ENCODE measurements at regions not wholly inside any gene's neighbourhood (a gene's known extent, or its start where the extent isn't known, plus 50 kb on each side); places are given as distances from the start of the nearest gene placed in this dataset.
"Not testable (repeated sequence)": the region's sequence is repeated elsewhere in the genome, so short reads cannot be mapped to it uniquely, and the experiment has no call there.

DNA sequence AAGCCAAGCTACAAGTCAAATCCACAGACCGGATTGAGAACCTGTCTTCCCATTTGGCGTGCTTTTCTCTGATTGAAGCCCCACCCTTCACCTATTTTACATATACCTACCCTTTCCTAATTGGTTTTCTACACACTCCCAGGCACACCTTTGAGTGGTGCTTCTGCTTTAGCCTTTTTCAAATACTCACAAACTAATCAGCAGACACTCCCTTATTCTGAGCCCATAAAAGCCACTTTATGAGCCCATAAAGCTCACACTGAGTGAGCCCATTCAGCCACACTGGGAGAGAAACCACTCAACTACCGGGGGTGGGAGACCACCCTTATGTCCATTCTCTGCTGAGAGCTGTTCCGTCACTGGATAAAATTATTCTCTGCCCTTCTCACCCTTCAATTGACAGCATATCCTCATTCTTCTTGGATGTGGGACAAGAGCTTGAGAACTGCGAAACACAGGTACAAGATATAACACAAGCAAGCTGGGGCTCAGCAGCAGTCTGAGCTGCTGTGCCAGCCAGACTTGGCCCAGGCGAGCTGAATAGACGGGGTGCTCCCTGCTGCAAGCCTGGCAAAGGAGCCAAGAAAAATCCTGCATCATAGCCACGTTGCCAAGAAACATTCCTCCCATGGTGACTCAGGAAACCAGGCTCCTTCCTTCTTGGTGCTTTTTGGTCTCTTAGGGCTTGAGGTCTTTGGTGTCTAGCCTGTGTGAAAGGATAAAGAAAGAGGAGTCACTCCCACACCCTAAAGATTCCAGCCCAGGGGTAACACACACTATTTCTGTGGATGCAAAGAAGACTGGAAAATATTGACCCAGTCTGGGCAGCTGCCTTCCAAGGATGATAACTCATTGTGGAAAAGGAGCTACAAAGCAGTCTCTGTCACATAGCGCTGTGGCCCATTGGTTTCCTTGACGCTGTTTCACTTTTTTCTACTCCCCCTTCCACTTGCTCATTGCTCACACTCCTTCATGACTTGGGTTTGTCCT lies 609.7 kb downstream of the MCTP2 start:
- DNase-seq (ENCODE audit: low read depth): no peak

DNA sequence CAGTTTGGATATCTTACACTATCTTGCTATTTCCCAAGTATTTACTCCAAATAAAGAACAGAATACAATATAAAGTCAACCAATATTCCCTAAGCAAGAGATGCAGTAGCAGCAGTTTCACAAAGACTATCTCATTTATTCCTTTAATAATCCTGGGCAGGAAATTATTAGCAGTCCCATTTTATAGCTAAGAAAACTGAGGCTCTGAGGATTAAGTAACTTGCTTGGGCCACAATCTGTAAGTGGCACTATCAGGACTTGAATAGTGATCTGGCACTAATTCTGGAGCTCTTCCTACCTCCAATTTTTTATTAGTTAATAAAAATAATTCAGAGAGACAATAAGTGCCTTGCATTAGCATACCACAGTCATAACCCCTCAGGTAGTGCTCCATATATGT lies 611.7 kb downstream of the MCTP2 start:
- DNase-seq (ENCODE audit: low read depth): no peak

DNA sequence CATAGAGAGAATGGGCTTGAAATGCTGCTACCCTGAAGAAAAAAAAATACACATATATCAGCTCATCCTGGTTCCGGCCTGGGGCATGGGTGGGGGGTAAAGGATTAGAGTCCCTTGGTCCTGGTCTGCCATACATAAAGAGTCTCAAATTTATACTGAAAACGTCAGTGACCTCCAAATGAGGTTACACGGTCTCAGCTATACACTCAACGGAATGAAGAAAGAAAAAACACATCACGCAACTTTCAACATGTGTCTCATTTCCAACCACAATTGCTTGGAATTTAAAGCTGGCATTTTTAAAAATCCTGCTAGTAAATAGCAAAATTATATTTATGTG lies 612.8 kb downstream of the MCTP2 start:
- no peak for DNase-seq (ENCODE audit: low read depth)

DNA sequence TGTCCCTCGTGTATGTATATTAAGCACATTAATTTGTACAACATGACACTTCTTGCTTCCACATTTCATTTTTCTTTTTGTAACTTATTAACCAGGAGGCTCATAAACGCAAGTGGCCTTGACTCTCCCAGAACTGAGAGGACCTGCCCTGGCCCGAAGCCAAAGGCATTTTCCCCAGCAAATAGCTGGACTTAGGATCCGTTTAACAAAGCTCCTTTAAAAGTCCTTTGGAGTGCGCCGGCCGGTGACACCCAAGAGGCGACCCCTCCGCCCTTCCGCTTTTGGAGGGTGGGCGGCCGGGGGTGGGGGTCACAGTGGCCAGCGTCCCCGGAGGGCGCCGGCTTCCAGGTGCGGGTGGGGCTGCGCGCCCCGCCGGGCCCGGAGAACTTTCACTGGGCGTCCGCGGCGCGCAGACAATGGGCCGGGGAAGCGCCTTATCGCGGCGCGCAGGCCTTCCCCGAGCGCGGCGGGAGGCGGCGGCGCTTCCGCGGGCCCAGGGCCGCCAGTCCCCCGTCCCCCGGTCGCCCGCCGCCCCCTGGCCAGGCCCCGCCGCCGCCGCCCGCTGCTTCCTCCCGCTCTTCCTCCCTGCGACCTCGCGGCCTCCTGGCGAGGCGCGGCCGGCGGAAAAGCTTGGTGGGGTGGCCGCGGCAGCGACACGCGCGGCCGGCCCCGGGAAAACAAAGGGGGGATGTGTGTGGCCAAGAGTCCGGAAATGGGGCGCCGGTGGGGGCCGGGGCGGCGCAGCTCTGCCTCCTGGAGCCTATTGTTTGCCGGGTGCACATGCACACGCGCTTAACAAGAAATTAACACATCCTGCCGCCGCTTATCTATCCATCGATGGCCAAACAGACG lies 613.4 kb downstream of the MCTP2 start:
- DNase-seq (ENCODE audit: low read depth): no peak

DNA sequence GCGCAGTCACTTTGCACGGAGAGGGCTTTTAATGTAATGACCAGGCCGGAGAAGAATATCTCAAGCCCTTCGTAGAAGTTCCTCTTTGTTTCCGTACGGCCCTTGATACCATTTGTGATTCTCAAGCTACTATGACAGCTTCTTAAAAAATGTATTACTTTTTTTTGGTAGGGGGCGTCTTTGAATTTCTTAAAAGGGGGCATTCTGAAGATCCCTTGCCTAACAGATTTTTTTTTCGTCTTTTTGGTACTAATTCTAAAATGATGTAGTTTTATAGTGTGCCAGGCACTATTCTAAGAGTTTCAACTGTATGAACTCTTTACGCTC lies 614.0 kb downstream of the MCTP2 start:
- DNase-seq (ENCODE audit: low read depth): no peak

DNA sequence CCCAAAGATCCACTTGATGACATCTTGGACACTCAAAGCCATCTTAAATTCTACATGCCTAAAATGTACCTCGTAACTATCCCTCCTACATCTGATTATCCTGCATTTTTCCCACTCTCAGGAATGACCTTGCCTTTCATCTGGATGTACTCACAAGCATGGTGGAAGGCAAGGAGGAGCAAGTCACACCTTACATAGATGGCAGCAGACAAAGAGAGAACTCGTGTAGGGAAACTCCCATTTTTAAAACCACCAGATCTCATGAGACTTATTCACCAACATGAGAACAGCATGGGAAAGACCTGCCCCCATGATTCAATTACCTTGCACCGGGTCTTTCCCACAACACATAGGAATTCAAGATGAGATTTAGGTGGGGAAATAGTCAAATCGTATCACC lies 616.0 kb downstream of the MCTP2 start:
- no peak for DNase-seq (ENCODE audit: low read depth)

DNA sequence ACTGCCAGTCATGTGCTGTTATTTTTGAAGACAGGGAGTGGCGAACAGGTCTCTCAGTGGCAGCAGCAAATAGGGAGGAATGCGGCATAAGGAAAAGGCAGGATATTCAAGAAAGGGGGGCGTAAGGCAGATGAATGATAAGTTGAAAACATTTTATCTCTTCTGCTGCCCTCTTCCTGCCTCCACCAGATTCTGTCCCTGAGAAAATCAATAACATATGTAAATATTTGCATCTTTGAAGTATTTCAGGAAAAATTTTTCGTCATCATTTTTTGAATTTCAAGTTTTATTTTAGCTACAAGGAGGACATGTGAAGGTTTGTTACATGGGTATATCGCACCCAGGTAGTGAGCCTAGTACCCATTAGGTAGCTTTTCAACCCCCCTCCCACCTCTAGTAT lies 616.7 kb downstream of the MCTP2 start:
- no peak for DNase-seq (ENCODE audit: low read depth)

DNA sequence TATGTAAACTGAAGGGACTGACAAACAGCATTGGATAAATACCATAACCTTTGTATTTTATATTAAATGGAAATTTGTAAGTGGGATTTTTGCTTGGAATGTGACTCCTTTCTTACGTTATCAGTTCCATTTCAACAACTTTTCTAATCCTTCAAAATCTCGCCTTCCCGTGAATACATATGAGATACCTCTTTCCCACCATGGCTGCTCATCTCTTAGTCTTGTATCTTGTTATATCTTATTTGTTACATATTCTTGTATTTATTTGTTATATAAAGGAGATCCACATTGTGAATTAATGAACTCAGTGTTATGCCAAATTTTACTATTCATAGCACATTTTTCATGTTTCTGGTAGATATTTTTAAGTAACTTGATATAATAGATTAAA lies 623.7 kb downstream of the MCTP2 start:
- no peak for DNase-seq (ENCODE audit: low read depth)

DNA sequence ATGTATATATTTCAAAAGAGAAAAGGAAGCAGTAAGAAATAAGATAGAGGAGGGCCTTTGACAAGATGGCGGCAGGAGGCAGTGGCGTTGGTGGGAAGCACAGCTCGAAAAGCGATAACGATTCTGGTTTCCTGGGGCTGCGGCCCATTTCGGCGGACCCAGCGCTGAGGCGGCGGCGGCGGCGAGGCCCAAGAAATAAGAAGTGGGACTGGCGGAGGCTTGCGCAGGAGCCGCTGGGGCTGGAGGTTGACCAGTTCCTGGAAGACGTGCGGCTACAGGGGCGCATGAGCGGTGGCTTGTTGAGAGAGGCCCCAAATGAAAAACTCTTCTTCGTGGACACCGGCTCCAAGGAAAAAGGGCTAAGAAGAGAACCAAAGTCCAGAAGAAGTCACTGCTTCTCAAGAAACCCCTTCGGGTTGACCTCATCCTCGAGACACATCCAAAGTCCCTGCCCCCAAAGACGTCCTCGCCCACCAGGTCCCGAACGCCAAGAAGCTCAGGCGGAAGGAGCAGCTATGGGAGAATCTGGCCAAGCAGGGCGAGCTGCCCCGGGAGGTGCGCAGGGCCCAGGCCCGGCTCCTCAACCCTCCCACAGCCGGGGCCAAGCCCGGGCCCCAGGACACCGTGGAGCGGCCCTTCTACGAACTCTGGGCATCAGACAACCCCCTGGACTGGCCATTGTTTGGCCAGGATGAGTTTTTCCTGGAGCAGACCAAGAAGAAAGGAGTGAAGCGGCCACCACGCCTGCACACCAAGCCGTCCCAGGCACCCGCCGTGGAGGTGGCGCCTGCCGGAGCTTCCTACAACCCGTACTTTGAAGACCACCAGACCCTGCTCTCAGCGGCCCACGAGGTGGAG lies 624.3 kb downstream of the MCTP2 start:
- DNase-seq (ENCODE audit: low read depth): no peak

DNA sequence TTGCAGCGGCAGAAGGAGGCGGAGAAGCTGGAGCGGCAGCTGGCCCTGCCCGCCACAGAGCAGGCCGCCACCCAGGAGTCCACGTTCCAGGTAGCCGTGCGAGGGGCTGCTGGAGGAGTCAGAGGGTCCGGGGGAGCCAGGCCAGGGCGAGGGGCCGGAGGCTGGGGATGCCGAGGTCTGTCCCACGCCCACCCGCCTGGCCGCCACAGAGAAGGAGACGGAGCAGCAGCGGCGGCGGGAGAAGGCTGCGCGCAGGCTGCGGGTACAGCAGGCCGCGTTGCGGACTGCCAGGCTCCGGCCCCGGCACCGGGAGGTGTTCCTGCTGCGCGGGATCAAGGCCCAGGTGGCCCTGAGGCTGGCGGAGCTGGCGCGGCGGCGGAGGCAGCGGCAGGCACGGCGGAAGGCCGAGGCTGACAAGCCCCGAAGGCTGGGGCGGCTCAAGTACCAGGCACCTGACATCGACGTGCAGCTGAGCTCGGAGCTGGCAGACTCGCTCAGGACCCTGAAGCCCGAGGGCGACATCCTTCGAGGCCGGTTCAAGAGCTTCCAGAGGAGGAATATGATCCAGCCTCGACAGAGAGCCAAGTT lies 625.0 kb downstream of the MCTP2 start:
- DNase-seq (ENCODE audit: low read depth): no peak

DNA sequence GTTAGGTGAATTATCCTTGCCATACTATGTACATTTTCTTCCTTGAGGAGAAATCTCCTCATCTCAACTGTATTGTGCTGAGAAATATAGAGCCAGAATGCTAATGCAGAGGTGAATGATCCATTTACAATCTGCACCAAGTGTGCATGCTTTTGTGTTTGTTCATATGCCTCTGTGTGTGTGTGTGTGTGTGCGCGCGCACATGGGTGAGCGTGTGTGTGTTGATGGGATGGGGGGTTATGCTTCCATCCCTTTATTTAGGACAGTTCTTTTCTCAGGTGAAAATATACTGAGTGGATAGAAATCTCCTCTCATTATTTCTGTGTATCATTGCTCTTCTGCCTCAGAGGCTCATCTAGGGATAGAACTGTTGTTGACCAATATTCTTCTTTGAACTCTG lies 626.1 kb downstream of the MCTP2 start:
- DNase-seq (ENCODE audit: low read depth): no peak

DNA sequence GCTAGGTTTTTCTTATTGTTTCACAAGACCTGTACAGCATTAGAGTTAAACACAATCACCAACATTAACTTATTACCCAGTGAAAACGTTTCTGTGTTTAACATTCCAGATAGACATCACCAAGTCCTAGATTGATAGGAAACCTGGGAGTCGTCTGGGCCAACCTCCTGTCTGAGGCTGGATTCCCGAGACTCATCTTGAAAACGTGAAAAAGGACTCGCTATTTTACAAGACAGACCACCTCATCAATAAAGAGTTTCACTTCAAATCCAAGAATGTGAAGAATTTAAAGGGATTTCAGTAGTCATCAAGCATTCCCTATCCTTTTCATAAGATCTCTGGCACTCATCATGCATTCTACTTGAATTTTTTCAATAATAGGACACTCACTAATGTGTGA lies 626.6 kb downstream of the MCTP2 start:
- no peak for DNase-seq (ENCODE audit: low read depth)

DNA sequence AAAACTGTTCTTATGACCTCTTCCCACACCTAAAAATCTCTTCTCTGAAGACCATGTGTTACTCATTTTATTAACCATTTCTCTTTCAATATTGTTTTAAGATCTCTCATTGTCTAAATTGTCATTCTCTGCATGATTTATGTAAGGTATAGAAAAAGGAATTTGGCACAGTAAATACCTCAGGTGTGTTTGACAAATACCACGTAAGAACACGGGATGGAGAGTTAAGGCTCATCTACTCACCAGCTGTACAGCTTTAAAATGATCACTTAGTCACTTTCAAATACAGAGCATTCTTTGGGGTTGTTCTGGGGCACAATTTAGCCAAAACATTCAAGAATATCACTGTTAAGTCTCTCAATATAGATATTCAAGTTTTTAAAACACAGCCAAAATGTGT lies 627.1 kb downstream of the MCTP2 start:
- no peak for DNase-seq (ENCODE audit: low read depth)

DNA sequence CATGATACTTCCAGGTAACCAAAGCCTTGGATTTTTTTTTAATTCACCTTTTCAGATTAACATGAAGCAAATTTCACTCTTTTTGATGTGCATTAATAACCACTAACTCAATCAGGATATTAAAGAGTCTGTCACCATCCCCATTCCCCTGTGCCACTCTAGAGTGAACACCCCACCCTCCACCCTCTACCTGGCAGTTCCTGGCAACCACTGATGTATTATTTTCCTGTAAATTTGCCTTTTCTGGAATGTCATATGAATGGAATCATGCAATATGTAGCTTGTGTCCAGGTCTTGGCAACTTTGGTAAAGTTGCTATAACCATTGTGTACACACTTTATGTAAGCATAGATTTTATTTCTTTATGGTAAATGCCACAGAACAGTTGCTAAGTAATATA lies 627.6 kb downstream of the MCTP2 start:
- DNase-seq (ENCODE audit: low read depth): no peak

DNA sequence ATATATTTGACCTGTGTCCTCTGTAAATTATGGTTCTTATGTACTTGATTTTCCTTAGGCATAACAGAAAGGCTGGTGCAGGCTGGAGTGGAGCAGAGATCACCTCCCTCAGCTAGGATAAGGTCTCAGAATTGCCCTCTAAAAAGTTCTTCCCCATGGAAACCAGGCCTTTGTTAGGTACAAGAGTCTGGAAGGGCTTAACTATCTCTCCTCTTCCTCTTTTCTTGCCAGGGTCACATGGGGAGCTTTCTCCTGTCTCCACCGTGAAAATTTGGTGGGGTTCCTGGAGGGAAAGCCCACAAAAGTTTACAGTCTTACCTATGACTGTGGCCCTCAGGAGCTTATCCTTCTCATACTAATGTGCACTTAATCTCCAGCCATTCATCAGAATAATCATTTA lies 633.2 kb downstream of the MCTP2 start:
- no peak for DNase-seq (ENCODE audit: low read depth)

DNA sequence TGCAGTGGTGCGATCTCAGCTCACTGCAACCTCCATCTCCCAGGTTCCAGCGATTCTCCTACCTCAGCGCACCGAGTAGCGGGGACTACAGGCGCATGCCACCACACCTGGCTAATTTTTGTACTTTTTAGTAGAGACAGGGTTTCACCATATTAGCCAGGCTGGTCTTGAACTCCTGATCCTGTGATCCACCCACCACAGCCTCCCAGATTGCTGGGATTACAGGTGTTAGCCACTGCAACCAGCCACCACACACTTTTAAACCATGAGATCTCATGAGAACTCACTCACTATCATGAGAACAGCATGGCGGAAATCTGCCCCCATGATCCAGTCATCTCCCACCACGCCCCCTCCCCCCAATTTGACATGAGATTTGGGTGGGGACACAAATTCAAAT lies 636.9 kb downstream of the MCTP2 start:
- not testable (repeated sequence) for DNase-seq (ENCODE audit: low read depth)

DNA sequence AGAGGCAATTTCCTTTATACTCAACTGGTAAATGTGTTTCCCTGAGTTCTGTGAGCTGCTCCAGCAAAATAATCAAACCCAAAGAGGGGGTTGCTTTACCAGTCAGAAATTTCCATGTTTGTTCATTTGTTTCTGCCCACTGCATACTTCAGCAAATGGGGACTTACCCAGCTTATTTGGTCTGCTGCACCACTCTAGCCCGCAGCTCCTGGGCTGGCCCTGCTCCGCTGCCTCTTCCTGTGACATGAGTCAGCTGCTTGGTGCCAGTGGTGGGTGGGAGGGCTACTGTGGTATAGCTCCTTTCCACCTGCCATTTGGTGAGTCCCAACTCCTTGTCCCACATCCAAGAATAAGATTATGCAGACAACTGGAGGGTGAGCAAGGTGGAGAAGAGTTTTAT lies 644.2 kb downstream of the MCTP2 start:
- no peak for DNase-seq (ENCODE audit: low read depth)

DNA sequence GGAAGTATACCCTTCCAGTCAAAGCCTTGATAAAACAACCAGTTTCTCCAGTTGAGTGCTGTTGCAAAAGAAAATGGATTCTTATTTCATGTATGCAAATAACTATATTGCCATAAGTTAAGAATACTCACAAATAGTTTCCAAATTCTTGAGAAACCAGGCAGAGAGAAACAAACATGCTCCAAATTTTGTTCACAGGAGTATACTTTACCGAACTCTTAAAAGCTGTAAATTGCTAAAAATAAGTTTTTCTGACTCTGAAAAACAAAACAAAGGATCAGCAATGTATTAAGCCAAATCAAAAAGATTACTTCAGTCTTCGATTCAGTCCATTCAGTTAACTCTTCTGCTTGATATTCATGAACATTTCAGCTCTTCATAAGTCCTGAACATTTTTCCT lies 646.5 kb downstream of the MCTP2 start:
- no peak for DNase-seq (ENCODE audit: low read depth)

DNA sequence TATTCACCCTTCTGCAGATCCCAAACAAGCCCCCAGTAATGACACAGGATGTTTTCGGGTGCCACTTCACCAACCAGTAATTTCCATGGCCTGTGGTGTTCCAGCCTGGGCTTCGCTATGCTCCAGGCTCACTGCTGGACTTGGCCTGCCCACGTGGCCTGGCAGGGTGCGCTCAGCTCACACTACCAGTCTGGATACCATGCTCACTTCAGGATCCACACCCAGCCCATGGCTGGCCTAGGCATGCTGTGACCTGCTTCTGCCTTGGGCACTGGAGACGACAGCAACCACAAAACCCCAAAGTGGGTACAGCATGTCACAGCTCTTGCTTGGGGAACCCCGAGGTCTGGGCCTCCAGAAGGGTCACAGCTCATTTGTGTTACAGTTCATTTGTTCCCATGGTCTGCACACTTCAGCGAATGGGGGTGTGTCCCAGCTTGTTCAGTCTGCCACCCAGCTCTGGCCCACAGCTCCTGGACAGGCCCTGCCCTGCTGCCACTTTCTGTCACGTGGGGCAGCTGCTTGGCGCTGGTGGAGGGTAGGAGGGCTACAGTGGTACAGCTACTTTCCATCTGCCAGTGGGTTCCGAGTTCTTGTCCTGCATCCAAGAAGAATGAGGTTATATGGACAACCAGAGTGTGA lies 650.8 kb downstream of the MCTP2 start:
- DNase-seq (ENCODE audit: low read depth): no peak

DNA sequence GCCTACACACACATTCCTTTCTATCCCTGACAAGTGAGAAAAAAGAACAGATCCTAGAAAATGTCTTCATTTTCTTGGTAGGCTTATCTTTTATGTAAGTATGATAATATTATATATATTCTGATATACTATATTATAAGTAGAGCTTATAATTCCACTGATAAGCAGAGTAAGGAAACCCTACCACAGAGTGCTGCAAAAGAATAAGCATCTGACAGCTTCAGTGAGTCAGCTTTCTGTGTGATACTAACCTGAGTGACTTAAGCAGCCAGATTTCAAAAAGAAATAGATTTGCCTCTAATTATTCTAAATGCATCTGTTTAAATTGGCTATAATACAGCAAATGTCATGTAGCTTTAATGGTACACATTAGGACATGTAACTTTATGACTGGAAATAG lies 656.0 kb downstream of the MCTP2 start:
- DNase-seq (ENCODE audit: low read depth): no peak

DNA sequence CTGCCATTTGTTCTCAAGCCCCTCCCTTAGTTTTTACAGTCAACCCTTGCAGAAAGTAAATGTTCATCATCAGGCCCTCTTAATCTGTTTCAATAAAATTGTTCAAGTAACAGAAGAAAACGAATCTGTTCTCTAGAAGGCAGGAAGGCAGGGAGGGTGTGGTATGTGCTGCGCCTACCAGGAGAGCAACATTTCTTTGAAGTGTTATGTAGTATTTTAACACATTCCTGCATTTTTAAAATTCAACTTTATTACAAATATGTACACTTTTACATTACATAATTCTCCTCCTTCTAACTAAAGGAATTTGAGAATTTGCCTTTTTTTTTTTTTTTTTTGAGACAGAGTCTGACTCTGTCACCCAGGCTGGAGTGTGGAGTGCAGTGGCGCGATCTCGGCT lies 657.8 kb downstream of the MCTP2 start:
- no peak for DNase-seq (ENCODE audit: low read depth)

Measured in myocyte (in vitro differentiated cells).